UCSD-AML1 (cell line): ENCODE measurements at regions not wholly inside any gene's neighbourhood (a gene's known extent, or its start where the extent isn't known, plus 50 kb on each side); places are given as distances from the start of the nearest gene placed in this dataset.
"Not testable (repeated sequence)": the region's sequence is repeated elsewhere in the genome, so short reads cannot be mapped to it uniquely, and the experiment has no call there.

Source experiments
- DNase-seq: peaks from one replicate; lab custom pipeline; 2025; ENCODE audit not compliant: unreplicated experiment; lab: John Stamatoyannopoulos, UW

- no peak for DNase-seq
Measured at GRCh38 chr2:118791483-118791882, 56.0 kb downstream of the EN1 start.

- DNase-seq, result no peak
Measured at GRCh38 chr2:118786746-118787145, 60.7 kb downstream of the EN1 start.

- DNase-seq, result no peak
Measured at GRCh38 chr2:118784860-118785259, 62.6 kb downstream of the EN1 start.

DNA sequence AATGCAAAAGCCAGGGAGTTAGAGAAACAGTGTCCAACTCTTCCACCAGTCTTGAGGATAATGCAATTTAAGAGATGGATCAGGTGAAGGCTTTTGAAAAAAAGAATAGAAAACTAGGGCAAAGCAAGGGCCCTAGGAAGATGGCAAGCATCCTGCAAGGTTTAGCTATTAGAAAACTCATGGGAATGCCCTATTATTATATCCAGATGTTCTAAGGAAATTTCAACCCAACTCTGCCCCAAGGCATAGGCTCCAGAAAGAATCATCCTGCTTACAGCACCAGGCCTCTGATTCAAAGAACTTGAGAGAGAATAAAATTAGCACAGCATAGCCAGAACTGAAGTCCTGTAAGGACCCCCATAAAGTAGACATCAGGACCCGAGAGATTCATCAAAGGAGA lies 68.1 kb downstream of the EN1 start:
- no peak for DNase-seq

DNA sequence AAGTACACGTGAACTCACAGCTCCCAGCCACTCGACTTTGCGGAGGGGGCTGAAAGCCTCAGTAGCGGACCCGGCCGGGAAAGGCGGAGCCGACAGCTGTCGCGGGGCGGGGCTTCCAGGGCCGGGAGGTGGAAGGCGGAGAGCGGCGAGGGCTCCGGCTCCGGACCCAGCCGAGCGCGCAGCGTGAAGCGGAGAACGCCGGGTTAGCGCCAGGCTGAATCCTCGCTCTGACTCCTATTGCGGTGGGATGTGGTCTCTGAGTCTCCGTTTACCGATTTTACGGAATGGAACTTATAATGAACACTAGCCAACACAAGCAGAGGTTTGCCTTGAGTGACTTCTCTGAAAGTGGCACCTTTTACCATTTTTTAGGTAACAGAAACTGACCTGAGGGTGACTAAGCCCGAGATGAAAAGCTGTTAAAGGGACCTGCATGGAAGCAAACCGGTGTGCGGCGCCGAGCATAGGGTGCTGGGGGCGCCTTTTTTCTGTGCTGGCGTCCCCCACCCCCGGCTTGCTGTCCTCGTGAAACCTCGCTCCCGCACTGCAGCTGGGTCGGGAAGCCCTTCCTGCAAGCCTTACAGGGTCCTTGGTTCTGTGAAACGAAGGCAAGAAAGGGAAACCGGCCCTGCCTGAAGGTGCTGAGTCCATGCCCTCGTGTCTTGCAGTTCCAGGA lies 72.9 kb downstream of the EN1 start:
- no peak for DNase-seq

DNA sequence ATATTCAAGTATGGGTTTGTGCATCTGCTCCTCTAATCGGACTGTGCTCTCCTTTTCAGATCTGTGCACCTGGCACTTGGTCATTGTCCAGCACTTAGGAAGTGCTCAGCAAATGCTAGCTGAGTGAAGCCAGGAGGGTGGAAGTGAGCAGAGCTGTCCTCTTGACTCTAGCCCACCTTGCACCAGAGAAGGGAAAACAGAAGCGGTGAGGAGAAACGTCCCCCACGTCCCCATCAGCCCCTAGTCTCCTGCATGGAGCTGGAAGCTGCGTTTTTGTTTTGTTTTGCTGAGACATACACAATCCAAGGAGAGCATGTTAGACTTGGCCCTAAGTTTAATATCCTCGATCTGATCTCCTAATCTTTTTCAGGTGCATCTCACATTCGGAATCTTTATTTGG lies 73.6 kb downstream of the EN1 start:
- no peak for DNase-seq

DNA sequence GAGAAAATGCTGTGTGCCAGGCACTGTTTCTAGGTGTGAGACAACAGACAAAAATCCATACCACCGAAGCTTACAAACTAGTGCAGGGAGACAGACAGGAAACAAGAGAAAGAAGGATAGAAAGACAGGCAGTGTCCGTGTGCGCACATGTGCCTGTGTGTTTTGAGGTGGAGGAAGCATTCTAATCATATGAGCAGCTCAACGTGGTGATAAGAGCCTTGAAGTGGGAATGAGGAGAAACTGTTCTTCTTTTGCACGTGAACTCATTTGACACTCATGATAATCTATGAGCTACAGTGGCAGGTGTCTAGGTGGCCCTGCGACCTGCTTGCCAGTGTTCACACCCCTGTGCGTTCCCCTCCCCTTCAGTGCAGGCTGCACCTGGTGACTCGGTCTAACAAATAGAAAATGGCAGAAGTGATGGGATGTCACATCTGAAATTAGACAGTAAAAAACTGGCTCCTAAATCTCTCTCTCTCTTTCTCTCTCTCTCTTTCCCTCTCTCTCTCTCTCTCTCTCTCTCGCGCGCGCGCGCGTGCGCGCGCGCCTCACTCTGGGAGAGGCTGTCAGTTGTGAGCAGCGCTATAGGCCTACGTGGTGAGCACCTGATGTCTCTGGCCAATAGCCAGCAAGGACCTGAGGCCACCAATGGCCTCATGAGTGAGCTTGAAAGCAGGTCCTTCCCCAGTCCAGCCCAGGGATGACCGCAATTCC lies 74.8 kb downstream of the EN1 start:
- no peak for DNase-seq

DNA sequence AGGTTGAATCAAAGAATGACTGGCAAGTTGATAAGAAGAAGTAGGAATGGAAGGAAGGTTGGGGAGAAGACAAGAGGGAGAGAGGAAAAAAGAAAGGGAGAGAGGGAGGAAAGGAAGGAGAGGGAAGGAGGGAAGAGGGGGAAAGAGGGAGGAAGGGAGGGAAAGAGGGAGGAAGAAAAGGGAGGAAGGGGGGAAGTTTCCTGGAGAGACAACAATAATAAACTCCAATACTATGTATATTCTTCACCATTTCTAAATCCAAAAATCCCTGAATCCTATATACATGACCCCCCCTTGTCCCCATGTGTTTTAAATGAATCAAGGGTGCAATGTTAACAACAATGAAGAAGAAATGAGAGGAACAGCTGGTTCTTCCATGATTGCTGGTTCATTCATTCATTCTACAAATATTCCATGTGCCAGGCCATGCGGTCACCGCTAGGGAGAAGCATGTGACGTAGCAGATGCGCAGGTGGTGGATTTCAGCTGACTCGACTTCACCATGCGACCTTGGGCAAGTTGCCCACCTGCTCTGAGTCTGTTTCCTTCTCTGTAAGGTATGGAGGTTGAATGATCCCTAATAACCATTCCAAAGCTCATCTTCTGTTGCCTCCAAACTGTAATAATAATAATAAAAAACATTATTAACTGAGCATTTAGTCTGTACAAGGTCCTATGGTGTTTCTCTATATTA lies 77.6 kb downstream of the EN1 start:
- no peak for DNase-seq

- no peak for DNase-seq
Measured at GRCh38 chr2:118766871-118767270, 80.6 kb downstream of the EN1 start.

DNA sequence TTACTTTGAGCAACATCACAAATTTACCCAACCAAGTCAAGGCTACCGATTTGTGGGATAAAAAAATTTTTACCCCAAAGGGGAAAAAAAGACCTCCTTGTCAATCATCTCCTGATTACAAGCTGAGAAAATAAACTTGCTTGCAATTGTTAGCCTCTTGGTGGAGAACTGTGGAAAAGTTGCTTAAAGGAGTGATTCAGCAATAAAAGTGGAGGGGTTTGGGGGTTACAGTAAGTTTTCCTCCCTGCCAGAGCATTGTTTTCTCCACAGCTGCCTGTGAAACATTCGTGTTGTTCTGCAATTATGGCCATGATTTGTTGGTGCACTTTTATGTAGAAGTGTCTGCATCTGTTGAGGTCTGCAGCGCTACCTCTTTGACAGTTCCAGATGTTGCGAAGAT lies 82.6 kb downstream of the EN1 start:
- no peak for DNase-seq

DNA sequence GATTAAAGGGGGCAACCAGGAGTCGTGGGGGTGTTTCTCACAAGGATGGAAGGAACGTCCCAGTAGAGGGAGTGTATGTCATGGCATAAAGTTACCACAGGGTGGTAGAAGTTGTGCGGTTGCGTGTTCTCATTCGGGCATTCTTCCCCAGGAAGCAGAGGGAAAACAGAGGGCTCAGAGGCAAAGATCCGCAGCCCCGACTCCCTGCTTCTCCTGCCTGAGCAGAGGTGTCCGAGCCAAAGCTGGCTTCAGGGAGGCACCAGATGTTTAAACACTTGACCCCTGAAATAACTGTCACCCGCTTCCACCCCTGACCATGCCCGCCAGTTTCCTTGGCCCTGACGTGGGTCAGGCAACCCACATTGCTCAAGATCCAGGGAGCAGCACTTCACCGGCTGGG lies 83.7 kb downstream of the EN1 start:
- DNase-seq, result no peak

DNA sequence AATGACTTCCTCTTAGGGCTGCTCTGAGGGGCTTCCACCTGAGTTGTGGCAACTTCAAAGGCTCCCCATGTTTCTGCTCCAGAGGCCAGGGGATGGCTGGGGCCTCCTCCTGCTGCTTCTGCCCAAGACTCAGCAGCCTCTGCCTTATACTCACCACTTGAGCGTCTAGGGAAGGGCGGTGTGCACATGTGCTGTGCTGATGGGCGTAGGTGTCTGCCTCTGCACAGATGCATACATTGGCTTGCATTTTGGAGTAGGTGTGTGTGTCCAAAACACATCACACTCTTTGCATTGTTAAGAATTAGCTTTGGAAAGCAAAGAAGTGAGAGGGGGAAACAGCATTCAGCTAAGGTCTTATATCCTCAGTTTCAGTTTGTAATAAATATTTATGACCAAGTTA lies 85.2 kb downstream of the EN1 start:
- no peak for DNase-seq

GRCh38 chr2:118761771-118762170 lies 85.7 kb downstream of the EN1 start:
- no peak for DNase-seq

DNA sequence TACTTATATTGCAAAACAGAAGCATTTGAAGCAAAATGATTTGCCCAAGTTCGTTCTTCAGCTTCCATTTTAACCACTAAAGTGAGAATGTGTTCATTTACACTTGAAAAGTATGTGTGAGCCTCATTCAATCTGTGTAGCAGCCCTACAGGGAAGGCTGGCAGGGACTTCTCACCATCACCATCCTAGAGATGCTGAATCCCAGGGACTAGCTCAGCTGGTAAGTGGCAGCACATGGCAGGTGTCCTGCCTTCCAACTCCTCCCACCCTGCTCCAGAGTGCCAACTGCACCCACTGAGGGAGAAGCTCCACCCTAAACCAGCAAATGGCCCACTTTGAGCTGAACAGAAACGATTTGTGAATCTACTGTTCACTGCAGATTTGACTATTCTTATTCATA lies 91.5 kb downstream of the EN1 start:
- no peak for DNase-seq

DNA sequence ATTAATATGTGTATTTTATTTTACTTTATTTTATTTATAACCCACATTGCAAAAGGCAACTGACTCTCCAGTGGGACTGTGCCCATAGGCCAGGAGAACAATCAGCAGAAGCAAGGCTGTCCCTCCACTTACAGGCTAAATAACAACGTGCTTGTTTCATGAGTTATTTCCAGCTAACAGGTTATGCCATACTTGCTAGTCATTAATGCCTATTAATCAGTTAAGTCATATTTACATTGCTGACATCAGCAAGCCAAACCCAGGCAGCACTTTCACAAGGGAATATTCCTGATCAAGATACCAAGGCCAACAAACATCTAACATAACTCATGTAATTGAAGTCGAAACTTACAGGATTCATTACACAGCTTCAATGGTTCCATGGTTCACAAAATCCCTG lies 92.1 kb downstream of the EN1 start:
- no peak for DNase-seq

GRCh38 chr2:118752762-118753429 lies 94.6 kb downstream of the EN1 start:
- DNase-seq, result no peak

GRCh38 chr2:118750959-118751565 lies 96.4 kb downstream of the EN1 start:
- DNase-seq, result no peak

GRCh38 chr2:118748245-118748885 lies 99.1 kb downstream of the EN1 start:
- no peak for DNase-seq

- no peak for DNase-seq
Measured at GRCh38 chr2:118747637-118748036, 99.8 kb downstream of the EN1 start.

- DNase-seq, result no peak
Measured at GRCh38 chr2:118747066-118747465, 100.4 kb downstream of the EN1 start.

- not testable (repeated sequence) for DNase-seq
Measured at GRCh38 chr2:118744682-118745181, 102.7 kb downstream of the EN1 start.
